ENCODE measurements at regions not wholly inside any gene's neighbourhood (a gene's known extent, or its start where the extent isn't known, plus 50 kb on each side); places are given as distances from the start of the nearest gene placed in this dataset.

- TF ChIP-seq, protein P1, sequence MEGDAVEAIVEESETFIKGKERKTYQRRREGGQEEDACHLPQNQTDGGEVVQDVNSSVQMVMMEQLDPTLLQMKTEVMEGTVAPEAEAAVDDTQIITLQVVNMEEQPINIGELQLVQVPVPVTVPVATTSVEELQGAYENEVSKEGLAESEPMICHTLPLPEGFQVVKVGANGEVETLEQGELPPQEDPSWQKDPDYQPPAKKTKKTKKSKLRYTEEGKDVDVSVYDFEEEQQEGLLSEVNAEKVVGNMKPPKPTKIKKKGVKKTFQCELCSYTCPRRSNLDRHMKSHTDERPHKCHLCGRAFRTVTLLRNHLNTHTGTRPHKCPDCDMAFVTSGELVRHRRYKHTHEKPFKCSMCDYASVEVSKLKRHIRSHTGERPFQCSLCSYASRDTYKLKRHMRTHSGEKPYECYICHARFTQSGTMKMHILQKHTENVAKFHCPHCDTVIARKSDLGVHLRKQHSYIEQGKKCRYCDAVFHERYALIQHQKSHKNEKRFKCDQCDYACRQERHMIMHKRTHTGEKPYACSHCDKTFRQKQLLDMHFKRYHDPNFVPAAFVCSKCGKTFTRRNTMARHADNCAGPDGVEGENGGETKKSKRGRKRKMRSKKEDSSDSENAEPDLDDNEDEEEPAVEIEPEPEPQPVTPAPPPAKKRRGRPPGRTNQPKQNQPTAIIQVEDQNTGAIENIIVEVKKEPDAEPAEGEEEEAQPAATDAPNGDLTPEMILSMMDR (conservative IDR thresholded peaks at IDR 0.05), result no peak
- TF ChIP-seq EZH2 (IDR thresholded peaks at IDR 0.05; ENCODE audit: low read depth), result no peak
Observed at GRCh38 chr20:39563349-39563748, 601.2 kb downstream of the DHX35 start.
